ENCODE measurements at regions not wholly inside any gene's neighbourhood (a gene's known extent, or its start where the extent isn't known, plus 50 kb on each side); places are given as distances from the start of the nearest gene placed in this dataset.

DNA sequence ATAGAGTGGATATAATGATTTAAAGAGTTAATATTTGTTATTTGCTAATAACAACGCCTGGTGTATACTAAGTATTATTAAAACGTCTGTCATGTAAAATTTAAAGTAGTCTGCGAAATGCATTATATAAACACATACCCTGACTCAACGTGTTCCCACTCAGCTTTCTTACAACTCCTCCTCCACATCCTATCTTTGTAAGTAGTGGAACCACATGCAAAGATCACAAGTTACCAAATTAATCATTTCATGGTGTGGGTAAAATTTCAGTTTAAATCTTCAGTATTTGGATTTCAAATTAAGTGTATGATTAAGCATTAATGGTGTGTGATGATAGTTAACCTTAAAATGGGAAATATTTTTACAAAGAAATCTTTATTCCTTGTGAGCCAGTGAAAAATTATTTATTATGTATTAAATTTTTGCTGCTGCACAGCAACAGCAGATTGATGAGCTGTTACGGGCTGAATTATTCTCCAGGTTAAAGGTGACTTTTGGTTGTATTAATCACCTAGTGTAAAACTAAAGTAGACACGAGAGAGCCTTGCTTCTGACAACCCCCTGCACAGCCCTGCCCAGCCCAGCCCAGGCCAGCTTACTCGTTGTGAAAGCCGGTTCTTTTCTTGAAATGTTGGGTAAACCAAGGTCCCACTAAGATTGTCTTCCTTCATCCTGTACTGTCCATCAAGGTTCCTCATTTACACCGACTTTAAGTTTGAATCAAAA, 373.5 kb downstream of the DTWD2 start:
- Histone ChIP-seq H4K91ac (ENCODE audit: insufficient read length, low read depth, low read length) (no peak overlapping the region), H2BK120ac (ENCODE audit: low read depth, low read length, poor library complexity, severe bottlenecking) (no peak overlapping the region), H2AK5ac (ENCODE audit: insufficient read length, low read length) (no peak overlapping the region), H3K79me1 (ENCODE audit: insufficient read depth, low read depth, low read length, poor library complexity, severe bottlenecking) (no peaks in the 10 kb centered on the region), H2AFZ (ENCODE audit: low read length) (no peak overlapping the region), H3K9me3 (ENCODE audit: control insufficient read depth, low read depth, low read length) (no peaks in the 10 kb centered on the region), H3K23ac (ENCODE audit: insufficient read length, low read depth, low read length) (no peak overlapping the region), H2BK12ac (ENCODE audit: insufficient read length, low read depth, low read length) (no peak overlapping the region), H3K27ac (ENCODE audit: insufficient read length, low read depth, low read length) (no peak overlapping the region), H3K23me2 (ENCODE audit: insufficient read length, low read depth, low read length, poor library complexity, severe bottlenecking) (no peaks in the 10 kb centered on the region), H3K79me2 (ENCODE audit: insufficient read depth, low read length) (no peaks in the 10 kb centered on the region), H3K14ac (ENCODE audit: insufficient read depth, low read length) (no peak overlapping the region), H4K20me1 (ENCODE audit: control insufficient read depth, insufficient read depth, insufficient read length) (no peaks in the 10 kb centered on the region), H3K4me2 (ENCODE audit: insufficient read depth, insufficient read length, low read length) (no peak overlapping the region), H3K56ac (ENCODE audit: insufficient read length, low read depth, low read length) (no peak overlapping the region), H3K18ac (ENCODE audit: insufficient read length, low read depth, low read length) (no peak overlapping the region), H4K8ac (replicated peaks; ENCODE audit: insufficient read length, low read depth, low read length) (no peak overlapping the region), H3K4me1 (ENCODE audit: insufficient read depth, low read length) (no peaks in the 10 kb centered on the region), H4K5ac (ENCODE audit: insufficient read length, low read depth, low read length) (no peak overlapping the region), H3K27me3 (ENCODE audit: insufficient read depth, low read length) (no peaks in the 10 kb centered on the region), H2BK5ac (ENCODE audit: insufficient read length, low read length) (no peak overlapping the region), H2BK20ac (ENCODE audit: low read depth, low read length, poor library complexity, severe bottlenecking) (no peak overlapping the region), H3K9ac (ENCODE audit: extremely low read depth, insufficient read length, low read length) (no peak overlapping the region), H2BK15ac (ENCODE audit: low read depth, low read length) (no peak overlapping the region), H3K4ac (ENCODE audit: low read depth, low read length) (no peak overlapping the region), H3T11ph (ENCODE audit: low read length) (no peak overlapping the region)
- no CpG with 5 or more reads among the region's 9 CpGs for WGBS (ENCODE audit: extremely low coverage, insufficient read length, low lambda C conversion rate)
- Mint-ChIP-seq H3K4me1 (no peaks in the 10 kb centered on the region), H3K4me3 (no peak overlapping the region), H3K27me3 (ENCODE audit: low read depth) (no peaks in the 10 kb centered on the region), H3K36me3 (ENCODE audit: insufficient read depth in 1 of 3, low read depth in 3 of 3) (no peaks in the 10 kb centered on the region), H3K9me3 (no peaks in the 10 kb centered on the region), H3K27ac (no peak overlapping the region)
- DNase-seq = no peak
- TF ChIP-seq, protein P1, sequence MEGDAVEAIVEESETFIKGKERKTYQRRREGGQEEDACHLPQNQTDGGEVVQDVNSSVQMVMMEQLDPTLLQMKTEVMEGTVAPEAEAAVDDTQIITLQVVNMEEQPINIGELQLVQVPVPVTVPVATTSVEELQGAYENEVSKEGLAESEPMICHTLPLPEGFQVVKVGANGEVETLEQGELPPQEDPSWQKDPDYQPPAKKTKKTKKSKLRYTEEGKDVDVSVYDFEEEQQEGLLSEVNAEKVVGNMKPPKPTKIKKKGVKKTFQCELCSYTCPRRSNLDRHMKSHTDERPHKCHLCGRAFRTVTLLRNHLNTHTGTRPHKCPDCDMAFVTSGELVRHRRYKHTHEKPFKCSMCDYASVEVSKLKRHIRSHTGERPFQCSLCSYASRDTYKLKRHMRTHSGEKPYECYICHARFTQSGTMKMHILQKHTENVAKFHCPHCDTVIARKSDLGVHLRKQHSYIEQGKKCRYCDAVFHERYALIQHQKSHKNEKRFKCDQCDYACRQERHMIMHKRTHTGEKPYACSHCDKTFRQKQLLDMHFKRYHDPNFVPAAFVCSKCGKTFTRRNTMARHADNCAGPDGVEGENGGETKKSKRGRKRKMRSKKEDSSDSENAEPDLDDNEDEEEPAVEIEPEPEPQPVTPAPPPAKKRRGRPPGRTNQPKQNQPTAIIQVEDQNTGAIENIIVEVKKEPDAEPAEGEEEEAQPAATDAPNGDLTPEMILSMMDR (conservative IDR thresholded peaks at IDR 0.05) = no peak
